Left lung (tissue), 4 donors: ENCODE measurements at regions not wholly inside any gene's neighbourhood (a gene's known extent, or its start where the extent isn't known, plus 50 kb on each side); places are given as distances from the start of the nearest gene placed in this dataset.

ENCODE experiments used
- ATAC-seq: fragments of 200-7000 bp; cut with Tn5 transposase; one replicate; pipeline ENCODE4 v1.9.1; 2020; ENCODE audit warnings: moderate library complexity
- DNase-seq, 4 donors: peaks; one replicate each; pipeline ENCODE4 v3.0.0-alpha.2; 2013 to 2020
- H3K27ac ChIP-seq, 2 donors: fragments of 200-600 bp; sonication (generic) in 1 of 2; one replicate each; pipeline versions ENCODE4 v1.5.0 to v1.8.0; 2020 to 2021
- H3K27me3 ChIP-seq, 2 donors: fragments of 200-600 bp; sonication (generic) in 1 of 2; one replicate each; pipeline versions ENCODE4 v1.5.0 to v1.8.0; 2020 to 2021
- H3K36me3 ChIP-seq, 2 donors: fragments of 200-600 bp; sonication (generic) in 1 of 2; one replicate each; pipeline versions ENCODE4 v1.5.0 to v1.8.0; 2020 to 2021
- H3K4me1 ChIP-seq, 2 donors: fragments of 200-600 bp; one replicate each; pipeline ENCODE4 v1.8.0; 2021
- H3K4me3 ChIP-seq, 2 donors: fragments of 200-600 bp; sonication (generic) in 1 of 2; one replicate each; pipeline versions ENCODE4 v1.5.0 to v1.8.0; 2020 to 2021; ENCODE audit warnings: mild to moderate bottlenecking in 1 of 2
- H3K9me3 ChIP-seq, 2 donors: fragments of 200-600 bp; sonication (generic) in 1 of 2; one replicate each; pipeline versions ENCODE4 v1.5.0 to v1.8.0; 2020 to 2021
- intact Hi-C, 2 donors: fragments of 100-400 bp; cut with DNase I; formaldehyde crosslinking; loops; one replicate each; pipeline versions ENCODE4 v1.11.2 to v1.14.2; 2022
- TF ChIP-seq, protein P1 (sequence below), 2 donors: fragments of 200-600 bp; sonication (generic) in 1 of 2; IDR thresholded peaks; one replicate each; pipeline versions ENCODE4 v1.5.0 to v1.8.0; 2021; ENCODE audit warnings: antibody characterized with exemption in 2 of 2
- donor health status: DM: no; HTN: yes; CAD: no.
- donor health status: DM: no; HTN: no; CAD: no.

DNA sequence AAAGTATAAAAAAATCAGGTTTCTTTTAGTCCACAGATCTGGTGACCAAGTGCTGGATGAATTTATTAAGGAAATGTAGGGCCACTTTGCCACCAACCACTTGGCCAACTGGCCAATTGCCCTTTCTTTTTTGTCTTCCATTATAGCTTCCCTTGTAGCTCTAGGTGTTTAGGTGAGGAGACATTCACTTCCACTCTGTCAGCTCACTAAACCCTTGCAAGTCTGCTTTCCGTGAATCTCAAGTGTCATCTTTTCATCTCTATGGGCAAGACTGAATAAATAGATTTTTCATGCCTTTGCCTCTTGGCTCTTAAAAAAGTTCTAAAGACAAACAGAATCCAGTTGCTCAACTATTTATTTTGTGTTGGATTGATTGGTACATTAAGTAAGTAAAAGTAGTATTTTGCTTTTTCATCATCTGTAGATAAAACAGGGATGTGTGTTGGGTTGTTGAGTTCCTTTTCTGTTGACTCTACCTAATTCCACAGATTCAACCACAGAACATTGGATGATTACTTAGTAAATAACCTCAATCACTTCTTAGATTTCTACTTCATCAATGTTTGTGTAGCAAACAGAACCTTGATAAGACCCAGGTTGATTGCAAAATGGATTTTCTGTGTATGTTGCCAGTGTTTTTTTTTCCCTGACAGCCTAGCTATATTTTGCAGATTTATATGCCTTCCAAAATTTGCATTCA lies 68.1 kb upstream of the GRXCR1 start:
- intact Hi-C loops = no loop called here
- Histone ChIP-seq H3K27me3 (no peaks in the 10 kb centered on the region), H3K27ac (peak overlapping the region in 1 of 2 donors; percentile 17), H3K4me3 (no peak overlapping the region), H3K36me3 (no peaks in the 10 kb centered on the region), H3K4me1 (peaks cover 0 to 2% of the 10 kb centered on the region in 2 donors), H3K9me3 (no peaks in the 10 kb centered on the region)
- TF ChIP-seq, protein P1, sequence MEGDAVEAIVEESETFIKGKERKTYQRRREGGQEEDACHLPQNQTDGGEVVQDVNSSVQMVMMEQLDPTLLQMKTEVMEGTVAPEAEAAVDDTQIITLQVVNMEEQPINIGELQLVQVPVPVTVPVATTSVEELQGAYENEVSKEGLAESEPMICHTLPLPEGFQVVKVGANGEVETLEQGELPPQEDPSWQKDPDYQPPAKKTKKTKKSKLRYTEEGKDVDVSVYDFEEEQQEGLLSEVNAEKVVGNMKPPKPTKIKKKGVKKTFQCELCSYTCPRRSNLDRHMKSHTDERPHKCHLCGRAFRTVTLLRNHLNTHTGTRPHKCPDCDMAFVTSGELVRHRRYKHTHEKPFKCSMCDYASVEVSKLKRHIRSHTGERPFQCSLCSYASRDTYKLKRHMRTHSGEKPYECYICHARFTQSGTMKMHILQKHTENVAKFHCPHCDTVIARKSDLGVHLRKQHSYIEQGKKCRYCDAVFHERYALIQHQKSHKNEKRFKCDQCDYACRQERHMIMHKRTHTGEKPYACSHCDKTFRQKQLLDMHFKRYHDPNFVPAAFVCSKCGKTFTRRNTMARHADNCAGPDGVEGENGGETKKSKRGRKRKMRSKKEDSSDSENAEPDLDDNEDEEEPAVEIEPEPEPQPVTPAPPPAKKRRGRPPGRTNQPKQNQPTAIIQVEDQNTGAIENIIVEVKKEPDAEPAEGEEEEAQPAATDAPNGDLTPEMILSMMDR (IDR thresholded peaks at IDR 0.05) = no peak
- ATAC-seq (peak; percentile 83), DNase-seq (peak in 1 of 4 donors; percentile 10)

DNA sequence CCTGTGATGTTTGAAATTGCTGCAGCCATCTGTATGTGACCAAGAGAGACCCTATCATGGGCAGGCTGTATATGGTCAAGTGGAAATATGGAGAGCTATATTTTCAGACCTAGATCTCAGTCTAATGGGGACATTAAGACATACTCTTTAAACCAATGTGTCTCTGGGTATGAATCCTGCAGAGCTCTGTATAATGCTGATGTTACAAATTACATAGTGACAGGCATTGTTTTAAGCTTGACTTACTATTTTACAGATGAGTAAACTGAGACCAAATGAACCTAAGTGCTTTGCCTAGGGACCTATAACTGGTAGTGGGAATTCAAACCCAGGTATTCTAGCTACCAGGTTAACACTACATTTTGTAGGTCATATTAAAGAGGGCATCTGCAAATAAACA lies 71.3 kb upstream of the GRXCR1 start:
- Histone ChIP-seq H3K4me1 (peaks cover 0 to 6% of the 10 kb centered on the region in 2 donors), H3K9me3 (no peaks in the 10 kb centered on the region), H3K36me3 (no peaks in the 10 kb centered on the region), H3K27ac (no peak overlapping the region), H3K4me3 (no peak overlapping the region), H3K27me3 (no peaks in the 10 kb centered on the region)
- ATAC-seq (no peak), DNase-seq (no peak)
- intact Hi-C loops = no loop called here
- TF ChIP-seq, protein P1 (IDR thresholded peaks at IDR 0.05) = no peak

DNA sequence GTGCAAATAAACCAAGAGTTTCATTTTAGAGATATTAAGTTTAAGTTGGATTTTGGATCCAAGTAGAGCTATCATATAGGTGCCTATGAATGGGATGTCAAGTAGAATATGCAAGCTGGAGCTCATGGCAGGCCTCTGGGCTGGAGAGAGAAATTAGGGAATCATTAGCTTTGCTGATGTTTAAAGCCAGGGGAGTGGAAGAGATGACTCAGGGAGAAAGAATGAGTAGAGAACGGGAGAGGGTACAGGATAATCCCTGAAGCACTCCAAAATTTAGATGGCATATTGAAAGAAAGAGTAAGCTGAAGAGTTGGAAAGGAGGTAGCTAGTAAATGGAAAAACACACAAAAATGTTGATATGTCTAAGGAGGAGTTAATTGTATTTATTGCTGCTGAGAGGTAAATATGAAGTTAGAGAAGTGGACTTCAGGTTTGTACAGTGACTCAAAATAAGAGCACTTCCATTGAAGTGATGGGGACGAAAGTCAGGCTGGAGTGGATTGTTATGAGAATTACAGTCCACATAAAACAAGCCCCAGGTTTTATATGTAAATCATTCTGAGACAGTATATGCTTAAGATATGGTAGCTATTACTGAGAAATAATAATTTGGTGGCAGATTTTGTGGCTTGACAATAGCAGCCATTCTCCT lies 72.5 kb upstream of the GRXCR1 start:
- peak; percentile 52 for ATAC-seq

DNA sequence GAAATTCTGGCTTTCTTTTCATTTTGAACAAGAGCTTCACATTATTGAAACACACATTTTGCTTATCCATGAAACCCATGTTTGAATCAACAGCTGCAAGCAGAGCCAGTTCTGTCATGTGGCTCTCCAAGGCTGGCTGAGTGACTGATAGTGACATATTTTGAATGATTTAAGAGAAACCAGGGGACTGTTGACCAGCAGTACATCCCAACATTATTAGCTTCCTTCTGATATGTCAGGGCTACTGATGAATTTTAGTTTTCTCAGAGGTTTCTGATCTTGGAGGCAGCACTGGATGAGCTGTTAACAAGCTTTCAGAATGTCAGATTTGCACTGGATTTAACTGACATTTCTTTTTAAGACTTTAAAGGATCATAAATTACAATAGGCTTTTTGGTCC lies 74.6 kb upstream of the GRXCR1 start:
- no peaks in the 10 kb centered on the region for H3K27me3 ChIP-seq
- intact Hi-C loops = no loop called here
- no peak for DNase-seq
- TF ChIP-seq, protein P1 (IDR thresholded peaks at IDR 0.05) = no peak
- ATAC-seq = no peak
- no peaks in the 10 kb centered on the region for H3K36me3 ChIP-seq
- H3K27ac ChIP-seq = no peak overlapping the region
- no peak overlapping the region for H3K4me3 ChIP-seq
- H3K9me3 ChIP-seq = no peaks in the 10 kb centered on the region
- H3K4me1 ChIP-seq = peaks cover 0 to 6% of the 10 kb centered on the region in 2 donors

More for the DNA sequence above, 72.5 kb upstream of the GRXCR1 start:
- H3K9me3 ChIP-seq = no peaks in the 10 kb centered on the region
- H3K4me1 ChIP-seq = peaks cover 0 to 6% of the 10 kb centered on the region in 2 donors
- no peak for DNase-seq
- H3K27ac ChIP-seq = peak overlapping the region; percentile 6 to 33
- intact Hi-C loops = no loop called here
- H3K36me3 ChIP-seq = no peaks in the 10 kb centered on the region
- no peaks in the 10 kb centered on the region for H3K27me3 ChIP-seq
- TF ChIP-seq, protein P1 (IDR thresholded peaks at IDR 0.05) = no peak
- no peak overlapping the region for H3K4me3 ChIP-seq

DNA sequence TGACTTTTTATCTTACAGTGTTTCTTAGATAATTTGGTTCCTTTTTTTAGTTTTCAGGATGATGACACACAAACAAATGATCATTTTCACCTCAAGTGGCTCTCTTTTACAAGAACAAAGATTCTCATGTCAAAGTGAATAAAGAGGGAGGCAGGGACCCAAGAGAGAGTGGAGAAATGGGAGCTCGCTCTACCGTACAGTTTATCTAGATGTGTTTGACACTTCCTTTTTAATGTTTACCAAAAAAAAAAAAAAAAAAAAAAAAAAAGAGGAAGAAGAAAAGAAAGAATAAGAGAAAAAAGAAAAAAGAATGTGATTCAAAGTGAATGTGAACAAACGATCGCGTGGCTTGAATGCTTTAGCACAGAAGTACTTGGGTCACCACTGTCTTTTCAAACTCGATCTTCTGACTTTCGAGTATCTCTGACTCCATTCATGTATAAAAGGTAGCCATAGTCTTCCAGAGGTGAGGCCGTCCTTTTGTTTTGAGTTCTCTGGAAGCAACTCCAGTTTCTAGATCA lies 75.6 kb upstream of the GRXCR1 start:
- peaks cover 0 to 6% of the 10 kb centered on the region in 2 donors for H3K4me1 ChIP-seq
- ATAC-seq = no peak

More for the DNA sequence above, 75.6 kb upstream of the GRXCR1 start:
- Histone ChIP-seq H3K27ac (no peak overlapping the region), H3K9me3 (no peaks in the 10 kb centered on the region), H3K27me3 (no peaks in the 10 kb centered on the region), H3K4me3 (no peak overlapping the region), H3K36me3 (no peaks in the 10 kb centered on the region)
- intact Hi-C loops = no loop called here
- no peak for DNase-seq
- TF ChIP-seq, protein P1 (IDR thresholded peaks at IDR 0.05) = no peak
